ENCODE measurements at regions not wholly inside any gene's neighbourhood (a gene's known extent, or its start where the extent isn't known, plus 50 kb on each side); places are given as distances from the start of the nearest gene placed in this dataset.

- DNase-seq (ENCODE audit: low spot score): no peak
These were observed 187.3 kb downstream of the C12orf50 start for GRCh38 chr12:87841935-87842334.

GRCh38 chr12:87836190-87836589 is 193.0 kb downstream of the C12orf50 start:
- no peak for DNase-seq (ENCODE audit: low spot score)

- DNase-seq (ENCODE audit: low spot score): no peak
These were observed 200.7 kb downstream of the C12orf50 start for GRCh38 chr12:87828382-87828973.

GRCh38 chr12:87827638-87828264 is 201.4 kb downstream of the C12orf50 start:
- DNase-seq (ENCODE audit: low spot score): peak; percentile 46

GRCh38 chr12:87822923-87823322 is 206.3 kb downstream of the C12orf50 start:
- no peak for DNase-seq (ENCODE audit: low spot score)

GRCh38 chr12:87820524-87821202 is 208.5 kb downstream of the C12orf50 start:
- DNase-seq (ENCODE audit: low spot score): no peak

- no peak for DNase-seq (ENCODE audit: low spot score)
These were observed 210.8 kb downstream of the C12orf50 start for GRCh38 chr12:87818441-87818840.

GRCh38 chr12:87815771-87816585 is 213.2 kb downstream of the C12orf50 start:
- no peak for DNase-seq (ENCODE audit: low spot score)

GRCh38 chr12:87814625-87815024 is 214.6 kb downstream of the C12orf50 start:
- DNase-seq (ENCODE audit: low spot score): no peak

- DNase-seq (ENCODE audit: low spot score): no peak
These were observed 215.5 kb downstream of the C12orf50 start for GRCh38 chr12:87813476-87814234.

GRCh38 chr12:87812681-87813080 is 216.5 kb downstream of the C12orf50 start:
- DNase-seq (ENCODE audit: low spot score): no peak

- DNase-seq (ENCODE audit: low spot score): peak; percentile 70
These were observed 217.2 kb downstream of the C12orf50 start for GRCh38 chr12:87812030-87812429.

- no peak for DNase-seq (ENCODE audit: low spot score)
These were observed 219.3 kb downstream of the C12orf50 start for GRCh38 chr12:87809916-87810315.

GRCh38 chr12:87807086-87807485 is 222.1 kb downstream of the C12orf50 start:
- no peak for DNase-seq (ENCODE audit: low spot score)

- no peak for DNase-seq (ENCODE audit: low spot score)
These were observed 222.9 kb downstream of the C12orf50 start for GRCh38 chr12:87806310-87806709.

- no peak for DNase-seq (ENCODE audit: low spot score)
These were observed 224.8 kb downstream of the C12orf50 start for GRCh38 chr12:87804386-87804785.

- no peak for DNase-seq (ENCODE audit: low spot score)
These were observed 226.5 kb downstream of the C12orf50 start for GRCh38 chr12:87802721-87803011.

GRCh38 chr12:87801860-87802720 is 227.1 kb downstream of the C12orf50 start:
- DNase-seq (ENCODE audit: low spot score): peak; percentile 59

- DNase-seq (ENCODE audit: low spot score): no peak
These were observed 232.2 kb downstream of the C12orf50 start for GRCh38 chr12:87796961-87797516.

- DNase-seq (ENCODE audit: low spot score): no peak
These were observed 233.6 kb downstream of the C12orf50 start for GRCh38 chr12:87795555-87795954.
